ENCODE measurements at regions not wholly inside any gene's neighbourhood (a gene's known extent, or its start where the extent isn't known, plus 50 kb on each side); places are given as distances from the start of the nearest gene placed in this dataset.
A peak's percentile ranks its signal among the peaks of the same experiment; 100 is the strongest.

GRCh38 chr7:91408388-91409154 is 144.3 kb downstream of the FZD1 start:
- TF ChIP-seq GATA2 (IDR thresholded peaks at IDR 0.05; ENCODE audit: low read depth, low read length) (no peak), GATA3 (IDR thresholded peaks at IDR 0.05; ENCODE audit: low read depth, low read length) (no peak)

DNA sequence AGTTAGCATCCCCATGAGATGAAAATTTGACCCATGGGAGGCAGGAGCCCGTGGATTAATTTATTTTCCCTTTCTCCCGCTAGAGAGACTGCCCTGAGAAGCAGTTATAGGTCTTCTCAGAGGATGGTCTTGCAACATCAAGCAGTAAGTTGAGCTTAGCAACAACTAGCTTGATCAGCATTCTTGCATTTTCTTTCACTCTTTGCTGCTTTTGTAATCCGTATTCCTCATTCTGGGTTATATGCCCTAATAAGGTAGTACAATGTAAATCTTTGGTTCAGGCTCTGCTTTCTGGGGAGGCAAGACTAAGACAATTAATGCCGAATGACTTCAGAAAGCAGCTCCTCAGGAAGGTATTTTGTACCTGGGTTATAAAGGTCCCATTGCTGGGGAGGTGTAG is 146.8 kb downstream of the FZD1 start:
- TF ChIP-seq GATA3 (IDR thresholded peaks at IDR 0.05; ENCODE audit: low read depth, low read length) (no peak), GATA2 (IDR thresholded peaks at IDR 0.05; ENCODE audit: low read depth, low read length) (no peak)

DNA sequence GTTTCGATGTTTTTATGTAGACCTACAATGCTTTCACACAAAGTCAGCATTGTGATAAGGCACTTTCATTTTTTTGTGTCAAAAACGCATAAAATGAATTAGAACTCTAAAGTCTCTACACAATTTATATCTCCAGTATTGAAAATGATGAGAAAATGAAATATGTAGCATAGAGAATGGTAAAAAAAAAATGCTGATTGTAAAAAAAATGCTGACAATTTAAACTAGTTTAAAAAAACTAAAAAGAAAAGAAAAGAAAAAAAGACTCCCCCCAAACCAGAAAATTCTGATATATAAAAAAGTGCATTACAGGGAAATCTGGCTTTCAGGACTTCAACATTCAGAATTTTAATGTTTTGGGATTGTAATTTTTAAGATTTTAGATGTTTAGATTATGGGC is 148.1 kb downstream of the FZD1 start:
- TF ChIP-seq GATA3 (IDR thresholded peaks at IDR 0.05; ENCODE audit: low read depth, low read length) (no peak), GATA2 (IDR thresholded peaks at IDR 0.05; ENCODE audit: low read depth, low read length) (no peak)

- TF ChIP-seq GATA2 (IDR thresholded peaks at IDR 0.05; ENCODE audit: low read depth, low read length) = peak; percentile 71; the same call in 1 of the 2 replicates
- peak; percentile 59; the same call in 1 of the 2 replicates for TF ChIP-seq GATA3 (IDR thresholded peaks at IDR 0.05; ENCODE audit: low read depth, low read length)
Measured at GRCh38 chr7:91414734-91415133, 150.5 kb downstream of the FZD1 start.

DNA sequence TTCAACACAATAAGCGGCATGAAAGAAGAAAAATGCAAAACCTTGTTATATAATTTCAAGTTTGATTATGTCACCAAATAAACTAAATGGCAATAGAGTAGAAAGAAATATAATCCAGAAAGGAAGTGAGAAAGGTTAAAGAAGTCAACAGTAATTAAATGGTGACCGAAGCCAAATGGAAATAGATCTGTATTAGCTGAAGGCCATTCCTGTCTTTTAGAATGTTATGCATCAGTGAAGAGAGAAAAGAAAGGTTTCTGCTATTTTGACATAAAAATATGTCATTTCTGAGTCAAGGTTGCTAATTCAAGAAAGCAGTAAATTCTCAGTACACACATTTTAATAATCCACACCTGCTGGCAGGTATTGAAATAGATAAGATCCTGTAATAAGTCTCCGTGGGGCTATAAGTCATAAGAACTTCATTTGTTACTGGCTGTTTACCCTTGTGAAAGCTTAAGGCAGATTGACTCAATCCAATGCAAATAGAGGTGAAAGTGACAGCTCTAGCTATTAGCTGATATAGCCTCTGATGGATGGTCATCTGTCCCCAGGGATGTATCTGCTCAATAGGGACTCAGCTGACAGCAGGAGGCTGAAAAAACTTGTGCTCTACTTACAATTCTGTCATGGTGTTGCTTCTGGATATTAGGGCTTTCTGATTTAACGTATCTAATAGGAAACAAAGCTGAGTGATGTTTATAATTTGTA is 152.1 kb downstream of the FZD1 start:
- TF ChIP-seq GATA3 (IDR thresholded peaks at IDR 0.05; ENCODE audit: low read depth, low read length) = no peak
- TF ChIP-seq GATA2 (IDR thresholded peaks at IDR 0.05; ENCODE audit: low read depth, low read length) = no peak

GRCh38 chr7:91420606-91421005 is 156.4 kb downstream of the FZD1 start:
- TF ChIP-seq GATA3 (IDR thresholded peaks at IDR 0.05; ENCODE audit: low read depth, low read length) (no peak), GATA2 (IDR thresholded peaks at IDR 0.05; ENCODE audit: low read depth, low read length) (no peak)

DNA sequence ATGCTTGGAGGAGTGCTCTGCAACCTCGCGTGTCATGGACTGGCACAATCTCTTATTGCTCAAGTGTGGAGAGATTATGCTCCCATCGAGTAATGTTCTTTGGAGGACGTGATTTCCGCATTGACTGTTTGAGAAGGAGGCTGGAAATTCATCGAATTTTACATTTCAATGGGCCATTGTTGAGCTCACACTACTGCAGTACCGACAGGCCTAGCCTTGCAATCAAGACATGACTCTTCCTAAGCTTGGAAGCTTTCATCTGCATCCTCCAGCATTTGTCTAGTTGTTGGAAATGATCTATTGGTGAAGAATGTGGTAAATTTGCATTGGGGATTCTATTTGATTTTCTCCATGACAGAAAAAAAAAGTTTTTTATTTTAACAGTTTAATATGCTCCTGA is 156.8 kb downstream of the FZD1 start:
- no peak for TF ChIP-seq GATA2 (IDR thresholded peaks at IDR 0.05; ENCODE audit: low read depth, low read length)
- TF ChIP-seq GATA3 (IDR thresholded peaks at IDR 0.05; ENCODE audit: low read depth, low read length) = no peak

DNA sequence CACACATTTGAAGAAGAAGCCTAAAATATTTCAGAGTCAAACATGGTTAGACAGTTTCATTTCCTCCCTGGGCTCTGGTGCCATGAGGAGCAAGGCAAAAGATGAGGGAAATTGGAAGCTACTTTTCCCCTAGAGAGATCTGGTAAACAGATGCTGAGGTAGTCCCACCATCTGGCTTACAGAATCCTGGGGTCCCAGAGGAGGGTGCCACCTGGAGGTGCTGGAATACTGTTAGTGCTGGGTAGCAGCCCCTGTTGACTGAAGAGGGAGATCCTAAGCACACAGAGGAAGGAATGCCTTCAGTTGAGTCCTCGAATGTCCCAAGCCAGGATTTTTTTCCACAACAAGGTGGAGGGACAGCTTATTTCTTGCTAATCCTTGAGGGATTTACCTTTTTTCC is 160.1 kb downstream of the FZD1 start:
- TF ChIP-seq GATA2 (IDR thresholded peaks at IDR 0.05; ENCODE audit: low read depth, low read length) (no peak), GATA3 (IDR thresholded peaks at IDR 0.05; ENCODE audit: low read depth, low read length) (no peak)

DNA sequence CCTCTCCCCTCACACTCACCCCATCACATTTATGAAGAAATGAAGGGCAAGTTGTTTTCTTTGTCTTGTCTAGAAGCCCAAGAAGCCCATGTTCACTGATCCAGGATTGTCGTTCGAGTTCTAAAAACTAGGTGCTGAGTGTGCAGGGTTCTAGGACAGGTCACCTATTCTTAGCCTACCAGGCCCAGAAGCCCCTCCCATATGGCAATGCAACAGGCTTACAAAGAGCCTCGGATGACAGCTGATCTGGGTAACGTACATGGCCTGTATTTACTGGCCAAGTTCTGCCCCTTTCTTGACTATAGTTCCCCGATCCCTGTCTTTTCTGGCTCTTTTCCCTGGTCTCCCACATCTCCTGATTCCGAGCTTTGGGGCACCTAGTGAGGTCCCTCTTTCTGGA is 160.9 kb downstream of the FZD1 start:
- TF ChIP-seq GATA3 (IDR thresholded peaks at IDR 0.05; ENCODE audit: low read depth, low read length) (no peak), GATA2 (IDR thresholded peaks at IDR 0.05; ENCODE audit: low read depth, low read length) (no peak)

DNA sequence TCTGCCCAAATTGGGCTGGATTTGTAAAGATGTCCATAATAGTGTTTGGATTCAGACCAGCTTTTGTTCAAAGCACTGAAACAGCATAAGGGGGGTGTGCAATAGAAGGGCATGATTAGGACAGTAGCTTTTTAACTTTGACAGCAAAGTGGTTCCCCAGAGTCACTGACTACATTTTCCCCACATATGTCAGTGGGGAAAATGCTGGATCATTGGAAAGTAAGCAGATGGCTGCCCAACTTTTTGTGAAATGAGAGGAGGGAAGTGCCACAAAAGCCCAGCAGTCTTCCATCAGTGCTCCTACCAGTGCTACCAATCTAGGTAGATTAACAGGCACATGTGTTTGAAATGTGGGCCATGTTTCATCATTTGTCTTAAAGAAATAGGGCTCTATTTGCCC is 162.8 kb downstream of the FZD1 start:
- TF ChIP-seq GATA2 (IDR thresholded peaks at IDR 0.05; ENCODE audit: low read depth, low read length) (no peak), GATA3 (IDR thresholded peaks at IDR 0.05; ENCODE audit: low read depth, low read length) (no peak)

- TF ChIP-seq GATA2 (IDR thresholded peaks at IDR 0.05; ENCODE audit: low read depth, low read length) (no peak), GATA3 (IDR thresholded peaks at IDR 0.05; ENCODE audit: low read depth, low read length) (no peak)
Measured at GRCh38 chr7:91431601-91432000, 167.4 kb downstream of the FZD1 start.

GRCh38 chr7:91434836-91435235 is 170.6 kb downstream of the FZD1 start:
- TF ChIP-seq GATA2 (IDR thresholded peaks at IDR 0.05; ENCODE audit: low read depth, low read length) (no peak), GATA3 (IDR thresholded peaks at IDR 0.05; ENCODE audit: low read depth, low read length) (no peak)

- TF ChIP-seq GATA2 (IDR thresholded peaks at IDR 0.05; ENCODE audit: low read depth, low read length) (no peak), GATA3 (IDR thresholded peaks at IDR 0.05; ENCODE audit: low read depth, low read length) (no peak)
Measured at GRCh38 chr7:91435381-91436059, 171.3 kb downstream of the FZD1 start.

- TF ChIP-seq GATA2 (IDR thresholded peaks at IDR 0.05; ENCODE audit: low read depth, low read length) = no peak
- TF ChIP-seq GATA3 (IDR thresholded peaks at IDR 0.05; ENCODE audit: low read depth, low read length) = no peak
Measured at GRCh38 chr7:91436655-91437054, 172.4 kb downstream of the FZD1 start.
